ENCODE measurements at regions not wholly inside any gene's neighbourhood (a gene's known extent, or its start where the extent isn't known, plus 50 kb on each side); places are given as distances from the start of the nearest gene placed in this dataset.

DNA sequence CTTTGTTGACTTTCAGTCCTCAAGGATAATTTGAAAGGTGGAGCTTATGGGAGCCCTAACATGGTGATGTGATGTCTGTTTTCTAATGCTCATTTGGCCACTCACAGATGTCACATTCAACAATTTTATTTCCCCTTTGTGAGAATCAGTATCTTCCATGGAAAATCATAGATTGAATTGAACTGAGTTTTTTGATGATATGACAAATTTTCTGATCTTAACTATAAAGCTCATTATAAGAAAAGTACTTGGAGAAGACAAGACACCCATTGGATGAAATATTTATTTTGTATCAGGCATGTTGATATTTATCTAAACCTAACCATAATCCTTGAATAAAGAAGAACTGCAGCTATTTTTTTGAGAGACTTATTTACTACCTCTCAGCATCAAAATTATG, 824.6 kb upstream of the GOT2 start:
- Histone ChIP-seq H3K4me3 (no peak overlapping the region), H3K36me3 (ENCODE audit: low read depth) (no peaks in the 10 kb centered on the region), H3K4me1 (ENCODE audit: low read depth) (no peaks in the 10 kb centered on the region), H3K9me3 (peaks cover 12% of the 10 kb centered on the region)
- no peak for TF ChIP-seq CTCF (IDR thresholded peaks at IDR 0.05)
- intact Hi-C loops (cut with DNase I, micrococcal nuclease) = no loop called here
- ATAC-seq = no peak
- DNase-seq = no peak

DNA sequence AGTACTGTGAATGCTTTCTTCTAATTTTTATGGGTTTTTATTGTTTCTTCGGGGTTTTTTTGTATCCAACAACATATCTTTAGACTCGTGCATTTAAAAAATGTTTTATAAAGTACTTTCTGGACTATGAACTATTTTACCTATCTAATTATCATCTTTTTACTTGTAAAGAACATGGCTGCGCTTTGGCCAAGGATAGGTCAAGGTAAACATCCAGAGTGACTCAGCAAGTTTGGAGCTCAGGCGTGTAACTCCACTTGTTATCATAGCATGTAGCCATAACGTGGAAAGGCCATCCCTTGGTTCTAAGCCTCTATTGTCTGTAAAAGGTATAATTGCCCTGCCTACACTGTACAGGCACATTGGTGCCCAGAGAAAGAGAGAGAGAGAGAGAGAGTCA, 818.0 kb upstream of the GOT2 start:
- DNase-seq (no peak), ATAC-seq (no peak)
- H3K9me3 ChIP-seq = peaks cover 39% of the 10 kb centered on the region
- TF ChIP-seq CTCF (IDR thresholded peaks at IDR 0.05) = no peak
- intact Hi-C loops (cut with DNase I, micrococcal nuclease) = no loop called here
- no peaks in the 10 kb centered on the region for H3K36me3 ChIP-seq (ENCODE audit: low read depth)
- no peak overlapping the region for H3K4me3 ChIP-seq
- no peaks in the 10 kb centered on the region for H3K4me1 ChIP-seq (ENCODE audit: low read depth)

DNA sequence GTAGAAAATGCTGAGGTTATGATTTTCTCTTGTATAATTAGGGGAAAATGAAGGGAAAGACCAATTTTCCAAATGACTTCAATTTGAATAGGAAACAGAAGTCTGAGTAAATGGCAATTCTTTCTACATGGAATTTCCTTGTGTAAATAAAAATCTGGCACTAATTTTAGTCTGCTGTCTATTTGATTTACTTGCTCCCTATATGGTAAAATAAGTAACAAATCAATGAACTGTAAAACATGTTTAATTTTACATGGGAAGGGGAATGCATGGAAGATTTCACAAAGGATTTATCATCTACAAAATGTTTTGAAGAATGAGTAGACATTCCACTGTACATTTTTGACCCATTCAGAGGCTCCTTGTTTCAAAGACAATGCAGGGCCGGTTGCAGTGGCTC, 811.6 kb upstream of the GOT2 start:
- H3K9me3 ChIP-seq = peaks cover 57% of the 10 kb centered on the region
- TF ChIP-seq CTCF (IDR thresholded peaks at IDR 0.05) = no peak
- H3K4me1 ChIP-seq (ENCODE audit: low read depth) = no peaks in the 10 kb centered on the region
- ATAC-seq (no peak), DNase-seq (no peak)
- H3K4me3 ChIP-seq = no peak overlapping the region
- H3K36me3 ChIP-seq (ENCODE audit: low read depth) = no peaks in the 10 kb centered on the region
- intact Hi-C loops (cut with DNase I, micrococcal nuclease) = no loop called here

GRCh38 chr16:59543641-59544040, 809.5 kb upstream of the GOT2 start:
- intact Hi-C loops (cut with DNase I, micrococcal nuclease) = no loop called here
- DNase-seq (no peak), ATAC-seq (no peak)
- peaks cover 50% of the 10 kb centered on the region for H3K9me3 ChIP-seq
- no peak overlapping the region for H3K4me3 ChIP-seq
- no peaks in the 10 kb centered on the region for H3K36me3 ChIP-seq (ENCODE audit: low read depth)
- no peaks in the 10 kb centered on the region for H3K4me1 ChIP-seq (ENCODE audit: low read depth)
- no peak for TF ChIP-seq CTCF (IDR thresholded peaks at IDR 0.05)

- no peak for TF ChIP-seq CTCF (IDR thresholded peaks at IDR 0.05)
These were observed 806.5 kb upstream of the GOT2 start for GRCh38 chr16:59540621-59541020.

DNA sequence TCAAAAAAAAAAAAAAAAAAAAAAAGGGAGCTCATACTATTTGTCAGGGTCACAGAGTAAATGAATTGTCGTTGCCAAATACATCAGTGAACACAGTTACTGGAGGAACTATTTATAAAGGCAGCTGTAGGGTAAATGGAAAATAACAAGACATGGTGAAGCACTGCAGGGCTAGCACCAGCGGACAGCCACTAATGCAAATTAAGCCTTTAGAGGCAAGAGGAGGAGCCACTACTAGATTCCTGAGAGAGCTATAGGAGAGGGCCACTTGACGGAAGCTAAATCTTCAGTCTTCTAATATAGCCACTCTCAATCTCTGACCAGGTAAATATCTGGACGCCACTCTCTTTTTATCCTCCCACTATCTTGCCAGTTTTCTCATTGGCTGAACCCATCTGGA, 801.2 kb upstream of the GOT2 start:
- Histone ChIP-seq H3K9me3 (peaks cover 41% of the 10 kb centered on the region), H3K4me1 (ENCODE audit: low read depth) (no peaks in the 10 kb centered on the region), H3K36me3 (ENCODE audit: low read depth) (no peaks in the 10 kb centered on the region), H3K4me3 (no peak overlapping the region)
- ATAC-seq (no peak), DNase-seq (no peak)
- intact Hi-C loops (cut with DNase I, micrococcal nuclease) = no loop called here
- no peak for TF ChIP-seq CTCF (IDR thresholded peaks at IDR 0.05)

More at GRCh38 chr16:59540621-59541020, 806.5 kb upstream of the GOT2 start:
- no peaks in the 10 kb centered on the region for H3K36me3 ChIP-seq (ENCODE audit: low read depth)
- no peak overlapping the region for H3K4me3 ChIP-seq
- intact Hi-C loops (cut with DNase I, micrococcal nuclease) = no loop called here
- H3K4me1 ChIP-seq (ENCODE audit: low read depth) = no peaks in the 10 kb centered on the region
- no peak for ATAC-seq
- no peak for DNase-seq
- H3K9me3 ChIP-seq = peaks cover 53% of the 10 kb centered on the region

Measured in mucosa of descending colon (tissue), 3 donors.